HG03175 (cell line): ENCODE measurements at regions not wholly inside any gene's neighbourhood (a gene's known extent, or its start where the extent isn't known, plus 50 kb on each side); places are given as distances from the start of the nearest gene placed in this dataset.

Experiments
- ATAC-seq: cut with Tn5 transposase; IDR thresholded peaks from one replicate; pipeline ENCODE4 v1.9.1; 2021; ENCODE audit warnings: mild to moderate bottlenecking, moderate library complexity; ENCODE audit not compliant: unreplicated experiment

- ATAC-seq: no peak
Measured at GRCh38 chr5:39502704-39503103, 77.9 kb upstream of the DAB2 start.

GRCh38 chr5:39501397-39501796, 76.6 kb upstream of the DAB2 start:
- no peak for ATAC-seq

- no peak for ATAC-seq
Measured at GRCh38 chr5:39500551-39501175, 75.9 kb upstream of the DAB2 start.

GRCh38 chr5:39498278-39498952, 73.6 kb upstream of the DAB2 start:
- no peak for ATAC-seq

GRCh38 chr5:39497322-39497721, 72.5 kb upstream of the DAB2 start:
- no peak for ATAC-seq

- no peak for ATAC-seq
Measured at GRCh38 chr5:39495227-39495626, 70.4 kb upstream of the DAB2 start.

- ATAC-seq: no peak
Measured at GRCh38 chr5:39494534-39494933, 69.8 kb upstream of the DAB2 start.

GRCh38 chr5:39494107-39494510, 69.3 kb upstream of the DAB2 start:
- no peak for ATAC-seq

- ATAC-seq: no peak
Measured at GRCh38 chr5:39491210-39491609, 66.4 kb upstream of the DAB2 start.

- ATAC-seq: no peak
Measured at GRCh38 chr5:39489263-39489662, 64.5 kb upstream of the DAB2 start.

- ATAC-seq: no peak
Measured at GRCh38 chr5:39486790-39487189, 62.0 kb upstream of the DAB2 start.

GRCh38 chr5:39486361-39486760, 61.6 kb upstream of the DAB2 start:
- no peak for ATAC-seq

GRCh38 chr5:39485079-39485478, 60.3 kb upstream of the DAB2 start:
- no peak for ATAC-seq

- no peak for ATAC-seq
Measured at GRCh38 chr5:39484673-39485072, 59.9 kb upstream of the DAB2 start.

GRCh38 chr5:39482098-39482497, 57.3 kb upstream of the DAB2 start:
- no peak for ATAC-seq

GRCh38 chr5:39479537-39479936, 54.8 kb upstream of the DAB2 start:
- no peak for ATAC-seq

- no peak for ATAC-seq
Measured at GRCh38 chr5:39478863-39479262, 54.1 kb upstream of the DAB2 start.

GRCh38 chr5:39476843-39477220, 52.1 kb upstream of the DAB2 start:
- no peak for ATAC-seq

- no peak for ATAC-seq
Measured at GRCh38 chr5:39475881-39476842, 51.4 kb upstream of the DAB2 start.

GRCh38 chr5:39475159-39475571, 50.4 kb upstream of the DAB2 start:
- ATAC-seq: no peak
